Loucy (cell line): ENCODE measurements at regions not wholly inside any gene's neighbourhood (a gene's known extent, or its start where the extent isn't known, plus 50 kb on each side); places are given as distances from the start of the nearest gene placed in this dataset.
"Not testable (repeated sequence)": the region's sequence is repeated elsewhere in the genome, so short reads cannot be mapped to it uniquely, and the experiment has no call there.

Source experiments
- EZH2phosphoT487 ChIP-seq: fragments of 200-600 bp; IDR thresholded peaks from 2 replicates; pipeline ENCODE4 v1.6.1; 2018; ENCODE audit warnings: antibody characterized with exemption, mild to moderate bottlenecking, moderate library complexity, borderline replicate concordance
- TF ChIP-seq, protein P1 (sequence below): fragments of 200-600 bp; sonication (generic); conservative IDR thresholded peaks from 2 replicates; pipeline ENCODE4 v1.5.1; 2014; ENCODE audit warnings: mild to moderate bottlenecking, antibody characterized with exemption, low read length

DNA sequence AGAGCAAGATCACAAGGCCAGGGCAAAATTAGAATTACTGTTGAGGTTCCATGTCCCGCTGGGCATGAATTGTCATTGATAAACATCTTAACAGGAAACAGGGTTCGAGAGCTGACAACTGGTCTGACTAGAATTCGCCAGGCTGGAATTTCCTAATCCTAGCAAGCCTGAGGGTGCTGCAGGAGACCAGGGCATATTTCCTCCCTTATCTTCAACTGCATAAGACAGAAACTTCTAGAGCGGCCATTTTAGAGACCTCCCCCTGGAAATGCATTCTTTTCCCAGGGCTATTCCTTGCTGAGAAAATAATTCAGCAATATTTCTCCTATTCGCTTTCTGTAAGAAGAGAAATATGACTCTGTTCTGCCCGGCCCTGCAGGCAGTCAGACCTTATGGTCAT is 158.6 kb upstream of the CCN2 start:
- not testable (repeated sequence) for TF ChIP-seq EZH2phosphoT487
- TF ChIP-seq, protein P1, sequence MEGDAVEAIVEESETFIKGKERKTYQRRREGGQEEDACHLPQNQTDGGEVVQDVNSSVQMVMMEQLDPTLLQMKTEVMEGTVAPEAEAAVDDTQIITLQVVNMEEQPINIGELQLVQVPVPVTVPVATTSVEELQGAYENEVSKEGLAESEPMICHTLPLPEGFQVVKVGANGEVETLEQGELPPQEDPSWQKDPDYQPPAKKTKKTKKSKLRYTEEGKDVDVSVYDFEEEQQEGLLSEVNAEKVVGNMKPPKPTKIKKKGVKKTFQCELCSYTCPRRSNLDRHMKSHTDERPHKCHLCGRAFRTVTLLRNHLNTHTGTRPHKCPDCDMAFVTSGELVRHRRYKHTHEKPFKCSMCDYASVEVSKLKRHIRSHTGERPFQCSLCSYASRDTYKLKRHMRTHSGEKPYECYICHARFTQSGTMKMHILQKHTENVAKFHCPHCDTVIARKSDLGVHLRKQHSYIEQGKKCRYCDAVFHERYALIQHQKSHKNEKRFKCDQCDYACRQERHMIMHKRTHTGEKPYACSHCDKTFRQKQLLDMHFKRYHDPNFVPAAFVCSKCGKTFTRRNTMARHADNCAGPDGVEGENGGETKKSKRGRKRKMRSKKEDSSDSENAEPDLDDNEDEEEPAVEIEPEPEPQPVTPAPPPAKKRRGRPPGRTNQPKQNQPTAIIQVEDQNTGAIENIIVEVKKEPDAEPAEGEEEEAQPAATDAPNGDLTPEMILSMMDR, result not testable (repeated sequence)
